A549 (cell line): ENCODE measurements at regions not wholly inside any gene's neighbourhood (a gene's known extent, or its start where the extent isn't known, plus 50 kb on each side); places are given as distances from the start of the nearest gene placed in this dataset.

Experiments used
- CHD2 ChIP-seq: fragments of 150-350 bp; IDR thresholded peaks from 2 replicates; pipeline ENCODE4 v1.6.1; 2014; ENCODE audit warnings: low read length; ENCODE audit not compliant: partially characterized antibody
- CHD4 ChIP-seq: fragments of 200-600 bp; sonication (generic); IDR thresholded peaks from 2 replicates; pipeline ENCODE4 v1.6.1; 2016; ENCODE audit warnings: antibody characterized with exemption, mild to moderate bottlenecking, borderline replicate concordance
- CTCF ChIP-seq: fragments of >200 bp; sonication (Bioruptor Twin); formaldehyde crosslinking; IDR thresholded peaks from 3 replicates; pipeline ENCODE4 v1.5.1; 2016
- REST ChIP-seq: fragments of 200-600 bp; sonication (generic); IDR thresholded peaks from 2 replicates; pipeline ENCODE4 v1.6.1; 2016; ENCODE audit warnings: antibody characterized with exemption, mild to moderate bottlenecking, moderate library complexity

GRCh38 chr18:79625195-79625923 is 54.2 kb upstream of the CTDP1 start:
- TF ChIP-seq CHD4 (no peak), CHD2 (no peak), REST (no peak), CTCF (no peak)
